Ovary (tissue), 7 donors: ENCODE measurements at regions not wholly inside any gene's neighbourhood (a gene's known extent, or its start where the extent isn't known, plus 50 kb on each side); places are given as distances from the start of the nearest gene placed in this dataset.

ENCODE experiments used
- DNase-seq, 5 donors: peaks; one replicate each; pipeline ENCODE4 v3.0.0-alpha.2; 2019 to 2020
- H3K27ac ChIP-seq, 2 donors: fragments of 200-600 bp; one replicate each; pipeline versions ENCODE4 v1.5.1 to v1.8.0; 2019 to 2022
- H3K27me3 ChIP-seq: fragments of 200-600 bp; one replicate; pipeline ENCODE4 v1.8.0; 2022
- H3K36me3 ChIP-seq: fragments of 200-600 bp; sonication (generic); one replicate; pipeline ENCODE4 v1.5.1; 2019
- H3K4me1 ChIP-seq: one replicate; pipeline ENCODE4 v1.8.1; 2013; ENCODE audit warnings: mild to moderate bottlenecking, moderate library complexity; ENCODE audit not compliant: insufficient read depth
- H3K4me3 ChIP-seq: fragments of 200-600 bp; sonication (generic); one replicate; pipeline ENCODE4 v1.5.1; 2017
- H3K9me3 ChIP-seq, 2 donors: fragments of 200-600 bp in 1 of 2; sonication (generic) in 1 of 2; one replicate each; pipeline versions ENCODE4 v1.5.1 to v1.8.1; 2013 to 2019; ENCODE audit warnings: mild to moderate bottlenecking in 1 of 2, moderate library complexity in 1 of 2
- CTCF ChIP-seq, 3 donors: fragments of 450-650 bp in 2 of 3; fragments of 200-600 bp in 1 of 3; IDR thresholded peaks; one replicate each; pipeline versions ENCODE4 v1.5.1 to v1.8.0; 2016 to 2022; ENCODE audit warnings: antibody characterized with exemption in 3 of 3, mild to moderate bottlenecking in 1 of 3
- EP300 ChIP-seq: sonication (generic); formaldehyde crosslinking; IDR thresholded peaks from one replicate; pipeline ENCODE4 v1.6.1; 2017; ENCODE audit warnings: antibody characterized with exemption
- POLR2A ChIP-seq: fragments of 450-650 bp; IDR thresholded peaks from one replicate; pipeline ENCODE4 v1.6.1; 2017; ENCODE audit warnings: antibody characterized with exemption, mild to moderate bottlenecking, moderate library complexity
- whole genome bisulfite sequencing, 3 donors: extraction: QIAGEN DNeasy Blood & Tissue Kit in 1 of 3; methylation state at CpG; one replicate each; pipeline versions ENCODE4 v1.1.5 to v1.1.7; 2013 to 2017; 5-methylcytosine and 5-hydroxymethylcytosine counted together
- intact Hi-C, 4 donors: fragments of 100-400 bp; cut with DNase I; formaldehyde crosslinking; loops; one replicate each; pipeline versions ENCODE4 v1.11.0 to v1.15.1; 2022 to 2023
- donor health status: DM: no; HTN: no; CAD: no; lungs with moderate emphysema.
- donor health status: DM: no; HTN: no; CAD: no.
- donor health status: Bipolar disorder and iron deficiency.
- donor health status: DM: no; HTN: no; CAD: no.
- donor health status: DM: yes; HTN: yes; CAD: no.

GRCh38 chr3:44110648-44111047 is 131.0 kb upstream of the TOPAZ1 start:
- 51 to 58% (median 55%) methylated on average over 9 of the region's 9 CpGs for WGBS, 3 donors
- Histone ChIP-seq H3K4me1 (no peaks in the 10 kb centered on the region), H3K4me3 (no peak overlapping the region), H3K27me3 (no peaks in the 10 kb centered on the region), H3K9me3 (no peaks in the 10 kb centered on the region), H3K27ac (no peak overlapping the region), H3K36me3 (no peaks in the 10 kb centered on the region)
- no peak for DNase-seq
- intact Hi-C loops: no loop called here
- TF ChIP-seq CTCF (IDR thresholded peaks at IDR 0.05) (no peak), EP300 (no peak), POLR2A (no peak)

- Histone ChIP-seq H3K4me3 (no peak overlapping the region), H3K9me3 (no peaks in the 10 kb centered on the region), H3K36me3 (no peaks in the 10 kb centered on the region), H3K27ac (no peak overlapping the region), H3K27me3 (no peaks in the 10 kb centered on the region), H3K4me1 (no peaks in the 10 kb centered on the region)
- intact Hi-C loops: no loop called here
- DNase-seq: no peak
- no peak for TF ChIP-seq CTCF (IDR thresholded peaks at IDR 0.05)
- no peak for TF ChIP-seq EP300
- TF ChIP-seq POLR2A: no peak
- WGBS, 3 donors: 81 to 91% (median 87%) methylated on average over 2 of the region's 2 CpGs
These were observed 130.2 kb upstream of the TOPAZ1 start for GRCh38 chr3:44111482-44111881.

- H3K27ac ChIP-seq: no peak overlapping the region
- no peak for DNase-seq
- TF ChIP-seq CTCF (IDR thresholded peaks at IDR 0.05) (no peak), POLR2A (no peak), EP300 (no peak)
- no peaks in the 10 kb centered on the region for H3K27me3 ChIP-seq
- H3K36me3 ChIP-seq: no peaks in the 10 kb centered on the region
- H3K4me1 ChIP-seq: no peaks in the 10 kb centered on the region
- intact Hi-C loops: no loop called here
- H3K9me3 ChIP-seq: no peaks in the 10 kb centered on the region
- no peak overlapping the region for H3K4me3 ChIP-seq
- 40 to 49% (median 48%) methylated on average over 12 of the region's 12 CpGs for WGBS, 3 donors
These were observed 127.5 kb upstream of the TOPAZ1 start for GRCh38 chr3:44114142-44114541.

- Histone ChIP-seq H3K36me3 (no peaks in the 10 kb centered on the region), H3K4me1 (no peaks in the 10 kb centered on the region), H3K27ac (no peak overlapping the region), H3K9me3 (no peaks in the 10 kb centered on the region), H3K4me3 (no peak overlapping the region), H3K27me3 (no peaks in the 10 kb centered on the region)
- no peak for DNase-seq
- intact Hi-C loops: no loop called here
- no peak for TF ChIP-seq CTCF (IDR thresholded peaks at IDR 0.05)
- no peak for TF ChIP-seq EP300
- TF ChIP-seq POLR2A: no peak
- WGBS, 3 donors: 14 to 38% (median 19%) methylated on average over 2 of the region's 2 CpGs
These were observed 124.4 kb upstream of the TOPAZ1 start for GRCh38 chr3:44117239-44117638.

- intact Hi-C loops: no loop called here
- DNase-seq: no peak
- Histone ChIP-seq H3K36me3 (no peaks in the 10 kb centered on the region), H3K27ac (no peak overlapping the region), H3K9me3 (no peaks in the 10 kb centered on the region), H3K27me3 (no peaks in the 10 kb centered on the region), H3K4me1 (no peaks in the 10 kb centered on the region), H3K4me3 (no peak overlapping the region)
- TF ChIP-seq CTCF (IDR thresholded peaks at IDR 0.05) (no peak), POLR2A (no peak), EP300 (no peak)
- 81 to 85% (median 82%) methylated on average over 5 of the region's 5 CpGs for WGBS, 3 donors
These were observed 124.0 kb upstream of the TOPAZ1 start for GRCh38 chr3:44117736-44118135.
